Loucy (cell line): ENCODE measurements at regions not wholly inside any gene's neighbourhood (a gene's known extent, or its start where the extent isn't known, plus 50 kb on each side); places are given as distances from the start of the nearest gene placed in this dataset.

Source experiments
- EZH2phosphoT487 ChIP-seq: fragments of 200-600 bp; IDR thresholded peaks from 2 replicates; pipeline ENCODE4 v1.6.1; 2018; ENCODE audit warnings: antibody characterized with exemption, mild to moderate bottlenecking, moderate library complexity, borderline replicate concordance
- TF ChIP-seq, protein P1 (sequence below): fragments of 200-600 bp; sonication (generic); conservative IDR thresholded peaks from 2 replicates; pipeline ENCODE4 v1.5.1; 2014; ENCODE audit warnings: mild to moderate bottlenecking, antibody characterized with exemption, low read length

DNA sequence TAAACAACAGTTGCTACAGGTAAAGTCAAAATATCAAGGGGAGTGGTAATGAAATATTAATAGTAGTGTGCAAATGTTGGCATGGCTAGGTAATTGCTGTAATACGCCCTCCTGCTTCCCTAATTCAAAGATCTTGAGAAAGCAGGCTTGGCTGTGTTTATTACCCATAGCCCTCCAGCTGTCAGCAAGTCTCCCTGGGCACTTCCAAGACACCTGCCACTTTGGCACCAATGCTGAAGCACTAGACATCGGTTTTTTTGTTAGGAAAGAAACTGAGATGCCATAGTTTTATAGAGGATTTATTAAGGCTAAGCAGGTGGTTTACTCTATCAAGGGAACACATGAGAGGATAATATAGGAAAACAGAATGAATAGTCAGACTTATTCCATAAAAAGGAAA, 64.4 kb downstream of the P2RY1 start:
- TF ChIP-seq, protein P1, sequence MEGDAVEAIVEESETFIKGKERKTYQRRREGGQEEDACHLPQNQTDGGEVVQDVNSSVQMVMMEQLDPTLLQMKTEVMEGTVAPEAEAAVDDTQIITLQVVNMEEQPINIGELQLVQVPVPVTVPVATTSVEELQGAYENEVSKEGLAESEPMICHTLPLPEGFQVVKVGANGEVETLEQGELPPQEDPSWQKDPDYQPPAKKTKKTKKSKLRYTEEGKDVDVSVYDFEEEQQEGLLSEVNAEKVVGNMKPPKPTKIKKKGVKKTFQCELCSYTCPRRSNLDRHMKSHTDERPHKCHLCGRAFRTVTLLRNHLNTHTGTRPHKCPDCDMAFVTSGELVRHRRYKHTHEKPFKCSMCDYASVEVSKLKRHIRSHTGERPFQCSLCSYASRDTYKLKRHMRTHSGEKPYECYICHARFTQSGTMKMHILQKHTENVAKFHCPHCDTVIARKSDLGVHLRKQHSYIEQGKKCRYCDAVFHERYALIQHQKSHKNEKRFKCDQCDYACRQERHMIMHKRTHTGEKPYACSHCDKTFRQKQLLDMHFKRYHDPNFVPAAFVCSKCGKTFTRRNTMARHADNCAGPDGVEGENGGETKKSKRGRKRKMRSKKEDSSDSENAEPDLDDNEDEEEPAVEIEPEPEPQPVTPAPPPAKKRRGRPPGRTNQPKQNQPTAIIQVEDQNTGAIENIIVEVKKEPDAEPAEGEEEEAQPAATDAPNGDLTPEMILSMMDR: no peak
- no peak for TF ChIP-seq EZH2phosphoT487
